NCI-H748 (cell line): ENCODE measurements at regions not wholly inside any gene's neighbourhood (a gene's known extent, or its start where the extent isn't known, plus 50 kb on each side); places are given as distances from the start of the nearest gene placed in this dataset.

ENCODE experiments used
- DNase-seq: peaks from one replicate; lab custom pipeline; 2025; ENCODE audit not compliant: unreplicated experiment; lab: John Stamatoyannopoulos, UW

- DNase-seq, result no peak
Measured at GRCh38 chr15:97661796-97662195, 298.7 kb upstream of the ARRDC4 start.

GRCh38 chr15:97672586-97672985 lies 287.9 kb upstream of the ARRDC4 start:
- no peak for DNase-seq

- DNase-seq, result no peak
Measured at GRCh38 chr15:97678656-97679055, 281.8 kb upstream of the ARRDC4 start.

- DNase-seq, result no peak
Measured at GRCh38 chr15:97679106-97679688, 281.3 kb upstream of the ARRDC4 start.

- DNase-seq, result peak; percentile 34
Measured at GRCh38 chr15:97680606-97681220, 279.8 kb upstream of the ARRDC4 start.

- DNase-seq, result no peak
Measured at GRCh38 chr15:97683831-97684230, 276.7 kb upstream of the ARRDC4 start.

- DNase-seq, result peak; percentile 41
Measured at GRCh38 chr15:97684249-97684648, 276.3 kb upstream of the ARRDC4 start.

GRCh38 chr15:97686324-97686723 lies 274.2 kb upstream of the ARRDC4 start:
- no peak for DNase-seq

GRCh38 chr15:97687654-97688053 lies 272.8 kb upstream of the ARRDC4 start:
- no peak for DNase-seq

GRCh38 chr15:97688177-97688576 lies 272.3 kb upstream of the ARRDC4 start:
- DNase-seq, result no peak

GRCh38 chr15:97688886-97689285 lies 271.6 kb upstream of the ARRDC4 start:
- DNase-seq, result no peak

- no peak for DNase-seq
Measured at GRCh38 chr15:97691078-97691477, 269.4 kb upstream of the ARRDC4 start.

GRCh38 chr15:97691799-97692198 lies 268.7 kb upstream of the ARRDC4 start:
- peak; percentile 39 for DNase-seq

- peak; percentile 87 for DNase-seq
Measured at GRCh38 chr15:97692301-97693015, 268.0 kb upstream of the ARRDC4 start.

GRCh38 chr15:97694456-97694855 lies 266.0 kb upstream of the ARRDC4 start:
- no peak for DNase-seq

GRCh38 chr15:97703400-97703799 lies 257.1 kb upstream of the ARRDC4 start:
- no peak for DNase-seq

- DNase-seq, result no peak
Measured at GRCh38 chr15:97706059-97706458, 254.4 kb upstream of the ARRDC4 start.

- DNase-seq, result peak; percentile 68
Measured at GRCh38 chr15:97708252-97708651, 252.3 kb upstream of the ARRDC4 start.

GRCh38 chr15:97712530-97712929 lies 248.0 kb upstream of the ARRDC4 start:
- DNase-seq, result no peak

GRCh38 chr15:97717806-97718205 lies 242.7 kb upstream of the ARRDC4 start:
- no peak for DNase-seq

- no peak for DNase-seq
Measured at GRCh38 chr15:97718509-97718908, 242.0 kb upstream of the ARRDC4 start.

- no peak for DNase-seq
Measured at GRCh38 chr15:97728791-97729190, 231.7 kb upstream of the ARRDC4 start.
